ENCODE measurements at regions not wholly inside any gene's neighbourhood (a gene's known extent, or its start where the extent isn't known, plus 50 kb on each side); places are given as distances from the start of the nearest gene placed in this dataset.

DNA sequence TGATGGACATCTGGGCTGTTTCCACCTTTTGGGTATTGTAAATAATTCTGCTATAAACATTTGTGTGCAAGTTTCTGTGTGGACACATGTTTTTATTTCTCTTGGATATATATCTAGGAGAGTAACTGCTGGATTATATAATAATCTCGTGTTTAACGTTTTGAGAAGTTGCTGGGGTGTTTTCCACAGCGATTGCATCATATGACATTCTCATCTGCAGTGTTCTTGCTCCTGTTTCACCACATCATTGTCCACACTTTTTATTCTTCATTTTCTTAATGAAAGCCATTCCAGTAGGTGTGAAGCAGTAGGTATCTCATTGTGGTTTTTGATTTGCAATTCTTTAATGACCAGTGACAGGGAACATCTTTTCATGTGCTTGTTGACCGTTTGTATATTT is 56.9 kb upstream of the ALKAL2 start:
- TF ChIP-seq CHD2 (IDR thresholded peaks at IDR 0.05; ENCODE audit: low read length) (no peak), GTF2F1 (IDR thresholded peaks at IDR 0.05; ENCODE audit: borderline replicate concordance, low read depth, low read length) (no peak), POLR2AphosphoS5 (IDR thresholded peaks at IDR 0.05; ENCODE audit: low read depth, low read length) (no peak)
